ENCODE measurements at regions not wholly inside any gene's neighbourhood (a gene's known extent, or its start where the extent isn't known, plus 50 kb on each side); places are given as distances from the start of the nearest gene placed in this dataset.

GRCh38 chr2:122682356-122682755, 926.9 kb downstream of the TSN start:
- Histone ChIP-seq H3K9me3 (no peaks in the 10 kb centered on the region), H3K4me3 (no peak overlapping the region), H3K4me1 (ENCODE audit: insufficient read depth) (no peaks in the 10 kb centered on the region), H3K36me3 (no peaks in the 10 kb centered on the region), H3K27ac (no peak overlapping the region), H3K27me3 (no peaks in the 10 kb centered on the region)
- intact Hi-C loops (cut with DNase I): no loop called here
- no peak for DNase-seq
- 66 to 79% (median 67%) methylated on average over 3 of the region's 3 CpGs for WGBS, 3 donors
- no peak for TF ChIP-seq CTCF (IDR thresholded peaks at IDR 0.05)
- no peak for TF ChIP-seq EP300 (IDR thresholded peaks at IDR 0.05)
- no peak for TF ChIP-seq POLR2A (IDR thresholded peaks at IDR 0.05)

GRCh38 chr2:122683018-122683417, 927.6 kb downstream of the TSN start:
- WGBS, 3 donors: 74 to 87% (median 78%) methylated on average over 1 of the region's 1 CpG
- DNase-seq: no peak
- Histone ChIP-seq H3K27ac (no peak overlapping the region), H3K36me3 (no peaks in the 10 kb centered on the region), H3K27me3 (no peaks in the 10 kb centered on the region), H3K4me1 (ENCODE audit: insufficient read depth) (no peaks in the 10 kb centered on the region), H3K9me3 (no peaks in the 10 kb centered on the region), H3K4me3 (no peak overlapping the region)
- intact Hi-C loops (cut with DNase I): no loop called here
- TF ChIP-seq EP300 (IDR thresholded peaks at IDR 0.05) (no peak), POLR2A (IDR thresholded peaks at IDR 0.05) (no peak), CTCF (IDR thresholded peaks at IDR 0.05) (no peak)

- Histone ChIP-seq H3K36me3 (no peaks in the 10 kb centered on the region), H3K9me3 (no peaks in the 10 kb centered on the region), H3K4me3 (no peak overlapping the region), H3K4me1 (ENCODE audit: insufficient read depth) (no peaks in the 10 kb centered on the region), H3K27me3 (no peaks in the 10 kb centered on the region), H3K27ac (no peak overlapping the region)
- intact Hi-C loops (cut with DNase I): no loop called here
- WGBS, 3 donors: 80 to 86% (median 82%) methylated on average over 4 of the region's 4 CpGs
- TF ChIP-seq EP300 (IDR thresholded peaks at IDR 0.05) (no peak), POLR2A (IDR thresholded peaks at IDR 0.05) (no peak), CTCF (IDR thresholded peaks at IDR 0.05) (no peak)
- no peak for DNase-seq
Measured at GRCh38 chr2:122692400-122693083, 937.1 kb downstream of the TSN start.

GRCh38 chr2:122697415-122697814, 942.0 kb downstream of the TSN start:
- no peak for DNase-seq
- 77 to 93% (median 80%) methylated on average over 1 of the region's 1 CpG for WGBS, 3 donors
- H3K36me3 ChIP-seq: no peaks in the 10 kb centered on the region
- no peaks in the 10 kb centered on the region for H3K27me3 ChIP-seq
- H3K4me1 ChIP-seq (ENCODE audit: insufficient read depth): no peaks in the 10 kb centered on the region
- TF ChIP-seq CTCF (IDR thresholded peaks at IDR 0.05) (no peak), POLR2A (IDR thresholded peaks at IDR 0.05) (no peak), EP300 (IDR thresholded peaks at IDR 0.05) (no peak)
- H3K4me3 ChIP-seq: no peak overlapping the region
- no peak overlapping the region for H3K27ac ChIP-seq
- no peaks in the 10 kb centered on the region for H3K9me3 ChIP-seq
- intact Hi-C loops (cut with DNase I): no loop called here

Measured in ovary (tissue), 7 donors.